Activated B cell treated with CpG ODN at 0.5 μM for 24 hours (primary cell): ENCODE measurements at regions not wholly inside any gene's neighbourhood (a gene's known extent, or its start where the extent isn't known, plus 50 kb on each side); places are given as distances from the start of the nearest gene placed in this dataset.

Experiments
- ATAC-seq: fragments of 200-7000 bp; cut with Tn5 transposase; one replicate; pipeline ENCODE4 v1.10.0; 2021; ENCODE audit warnings: low read depth, mild to moderate bottlenecking, moderate library complexity
- CTCF ChIA-PET: fragments of 350-600 bp; sonication (Branson Sonifier 250); formaldehyde crosslinking; loops from one replicate; lab custom pipeline; 2021; ENCODE audit warnings: antibody characterized with exemption; lab: Charles Lee
- POLR2A ChIA-PET: fragments of 350-600 bp; sonication (Branson Sonifier 250); formaldehyde crosslinking; loops from one replicate; lab custom pipeline; 2021; ENCODE audit warnings: antibody characterized with exemption; lab: Charles Lee
- DNase-seq: peaks from one replicate; pipeline ENCODE4 v3.0.0; 2022
- H3K27ac Mint-ChIP-seq: one replicate; pipeline ENCODE4 v1.8.0; 2020; ENCODE audit warnings: mixed read lengths
- H3K27me3 Mint-ChIP-seq: one replicate; pipeline ENCODE4 v1.8.0; 2021; ENCODE audit warnings: mixed read lengths
- H3K36me3 Mint-ChIP-seq: one replicate; pipeline ENCODE4 v1.8.0; 2021; ENCODE audit warnings: low read depth, mixed read lengths
- H3K4me1 Mint-ChIP-seq: one replicate; pipeline ENCODE4 v1.8.0; 2021; ENCODE audit warnings: mixed read lengths
- H3K4me3 Mint-ChIP-seq: one replicate; pipeline ENCODE4 v1.8.0; 2020; ENCODE audit warnings: mild to moderate bottlenecking, mixed read lengths
- H3K9me3 Mint-ChIP-seq: one replicate; pipeline ENCODE4 v1.8.0; 2020; ENCODE audit warnings: mixed read lengths
- intact Hi-C: fragments of 100-400 bp; cut with micrococcal nuclease; formaldehyde crosslinking; loops from one replicate; pipeline ENCODE4 v1.15.1; 2024
- TF ChIP-seq, protein P1 (sequence below): fragments of 200-600 bp; IDR thresholded peaks from one replicate; pipeline ENCODE4 v1.8.0; 2022; ENCODE audit warnings: antibody characterized with exemption, mild to moderate bottlenecking

DNA sequence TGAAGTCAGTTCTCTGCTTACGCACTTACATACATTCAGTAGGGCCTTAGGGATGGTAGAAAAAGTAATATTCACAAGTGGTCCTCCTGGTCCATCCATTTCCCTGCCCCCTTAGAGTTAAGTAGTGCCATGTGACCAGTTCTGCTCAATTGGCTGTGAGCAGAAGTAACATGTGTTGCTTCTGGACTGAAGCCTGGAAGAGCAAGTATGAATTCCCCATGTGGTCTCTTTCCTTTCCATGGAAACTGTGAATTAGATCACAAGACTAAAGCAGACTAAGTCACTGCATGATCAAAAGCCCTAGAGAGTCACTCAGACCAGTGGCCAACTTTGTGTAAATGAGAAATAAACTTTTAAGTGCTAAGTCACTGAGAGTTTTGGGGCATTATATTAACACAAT is 341.7 kb upstream of the CADM1 start:
- no peaks in the 10 kb centered on the region for H3K36me3 Mint-ChIP-seq
- ChIA-PET POLR2A (no interaction called here), CTCF (no interaction called here)
- H3K4me1 Mint-ChIP-seq = no peaks in the 10 kb centered on the region
- no peak overlapping the region for H3K27ac Mint-ChIP-seq
- H3K27me3 Mint-ChIP-seq = no peaks in the 10 kb centered on the region
- intact Hi-C loops = no loop called here
- H3K9me3 Mint-ChIP-seq = peaks cover 3% of the 10 kb centered on the region
- DNase-seq (no peak), ATAC-seq (no peak)
- TF ChIP-seq, protein P1, sequence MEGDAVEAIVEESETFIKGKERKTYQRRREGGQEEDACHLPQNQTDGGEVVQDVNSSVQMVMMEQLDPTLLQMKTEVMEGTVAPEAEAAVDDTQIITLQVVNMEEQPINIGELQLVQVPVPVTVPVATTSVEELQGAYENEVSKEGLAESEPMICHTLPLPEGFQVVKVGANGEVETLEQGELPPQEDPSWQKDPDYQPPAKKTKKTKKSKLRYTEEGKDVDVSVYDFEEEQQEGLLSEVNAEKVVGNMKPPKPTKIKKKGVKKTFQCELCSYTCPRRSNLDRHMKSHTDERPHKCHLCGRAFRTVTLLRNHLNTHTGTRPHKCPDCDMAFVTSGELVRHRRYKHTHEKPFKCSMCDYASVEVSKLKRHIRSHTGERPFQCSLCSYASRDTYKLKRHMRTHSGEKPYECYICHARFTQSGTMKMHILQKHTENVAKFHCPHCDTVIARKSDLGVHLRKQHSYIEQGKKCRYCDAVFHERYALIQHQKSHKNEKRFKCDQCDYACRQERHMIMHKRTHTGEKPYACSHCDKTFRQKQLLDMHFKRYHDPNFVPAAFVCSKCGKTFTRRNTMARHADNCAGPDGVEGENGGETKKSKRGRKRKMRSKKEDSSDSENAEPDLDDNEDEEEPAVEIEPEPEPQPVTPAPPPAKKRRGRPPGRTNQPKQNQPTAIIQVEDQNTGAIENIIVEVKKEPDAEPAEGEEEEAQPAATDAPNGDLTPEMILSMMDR = no peak
- H3K4me3 Mint-ChIP-seq = no peak overlapping the region

DNA sequence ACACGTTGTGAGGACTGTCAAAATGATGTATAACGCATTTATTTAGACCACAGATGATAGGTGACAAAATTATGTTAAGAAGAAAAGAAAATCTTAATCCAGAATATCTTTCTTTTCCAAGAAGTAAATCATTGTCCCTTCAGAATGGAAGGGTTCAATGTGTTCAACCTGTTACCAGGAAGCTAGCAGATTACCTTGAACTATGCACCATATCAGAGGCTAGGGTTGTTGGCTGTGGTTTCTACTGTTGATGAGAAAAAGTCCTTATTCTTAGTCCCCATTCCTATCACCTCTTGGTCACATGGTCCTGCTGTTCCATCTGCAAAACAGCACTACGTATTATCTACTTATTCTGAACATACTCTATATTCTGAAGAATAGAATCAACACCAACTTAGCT is 339.5 kb upstream of the CADM1 start:
- no peak for ATAC-seq
- intact Hi-C loops = no loop called here
- POLR2A ChIA-PET = no interaction called here

DNA sequence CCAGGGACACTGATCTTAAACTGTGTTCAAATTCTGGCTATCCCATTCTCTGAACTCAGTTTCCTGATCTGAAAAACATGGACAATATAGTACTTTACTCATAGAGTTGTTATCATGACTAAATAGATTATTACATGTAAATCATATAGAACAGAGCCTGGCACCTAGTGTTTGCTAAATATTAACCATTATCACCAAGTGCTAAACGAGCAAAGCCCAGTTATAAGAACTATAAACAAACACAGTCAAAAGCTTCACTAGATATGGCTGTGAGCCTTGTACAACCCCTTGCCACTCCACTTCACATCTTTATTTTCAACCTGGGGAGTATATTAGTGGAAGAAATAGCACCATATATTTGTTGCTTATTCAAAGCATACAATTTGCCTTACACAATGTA is 338.9 kb upstream of the CADM1 start:
- H3K36me3 Mint-ChIP-seq = no peaks in the 10 kb centered on the region
- ChIA-PET POLR2A (no interaction called here), CTCF (no interaction called here)
- no peak for ATAC-seq
- H3K9me3 Mint-ChIP-seq = no peaks in the 10 kb centered on the region
- no peaks in the 10 kb centered on the region for H3K4me1 Mint-ChIP-seq
- no peak overlapping the region for H3K4me3 Mint-ChIP-seq
- no peaks in the 10 kb centered on the region for H3K27me3 Mint-ChIP-seq
- TF ChIP-seq, protein P1 = no peak
- DNase-seq = no peak
- H3K27ac Mint-ChIP-seq = no peak overlapping the region
- intact Hi-C loops = no loop called here

More for the DNA sequence above, 339.5 kb upstream of the CADM1 start:
- no peak for DNase-seq
- no peaks in the 10 kb centered on the region for H3K36me3 Mint-ChIP-seq
- no peaks in the 10 kb centered on the region for H3K9me3 Mint-ChIP-seq
- no peaks in the 10 kb centered on the region for H3K4me1 Mint-ChIP-seq
- H3K27ac Mint-ChIP-seq = no peak overlapping the region
- no peaks in the 10 kb centered on the region for H3K27me3 Mint-ChIP-seq
- H3K4me3 Mint-ChIP-seq = no peak overlapping the region
- TF ChIP-seq, protein P1 = no peak
- CTCF ChIA-PET = no interaction called here

DNA sequence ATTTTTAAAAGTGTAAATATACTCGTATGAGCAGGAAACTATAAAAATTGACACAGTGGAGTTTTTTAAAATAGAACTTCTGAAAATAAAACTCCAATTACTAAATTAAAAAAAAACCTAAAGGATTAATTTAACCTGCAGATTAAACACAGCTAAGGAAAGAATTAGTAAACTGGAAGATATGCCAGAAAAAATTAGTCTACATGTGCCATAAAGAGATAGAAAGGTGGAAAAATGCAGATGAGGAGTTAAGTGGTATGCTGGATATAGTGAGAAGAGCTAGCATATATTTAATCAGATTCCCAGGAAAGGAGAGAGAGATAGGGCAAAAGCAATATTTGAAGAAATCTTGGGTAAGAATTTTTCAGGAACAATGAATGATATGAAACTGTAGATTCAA is 315.8 kb upstream of the CADM1 start:
- TF ChIP-seq, protein P1 = no peak
- ChIA-PET CTCF (no interaction called here), POLR2A (no interaction called here)
- Mint-ChIP-seq H3K27ac (no peak overlapping the region), H3K27me3 (no peaks in the 10 kb centered on the region), H3K4me1 (no peaks in the 10 kb centered on the region), H3K36me3 (no peaks in the 10 kb centered on the region), H3K4me3 (no peak overlapping the region), H3K9me3 (peaks cover 13% of the 10 kb centered on the region)
- ATAC-seq (no peak), DNase-seq (no peak)
- intact Hi-C loops = no loop called here

DNA sequence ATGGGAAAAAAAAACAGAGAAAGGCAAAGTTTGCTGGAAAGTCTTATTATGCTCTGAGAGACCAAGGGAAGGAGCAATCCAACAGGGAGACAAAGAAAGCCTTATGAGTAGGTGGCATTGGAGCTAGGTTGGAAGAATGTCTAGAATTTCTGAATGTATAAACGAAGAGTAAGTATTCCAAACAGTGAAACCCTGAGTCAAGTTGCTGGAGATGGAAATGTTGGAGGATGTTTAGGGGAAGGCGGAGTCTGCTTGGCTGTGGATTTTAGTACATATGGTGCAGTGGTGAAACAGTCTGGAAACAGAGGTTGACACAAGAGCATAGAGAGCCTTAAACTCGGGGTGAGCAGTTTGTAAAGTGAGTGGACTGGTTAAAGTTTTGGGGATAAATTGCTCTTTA is 314.8 kb upstream of the CADM1 start:
- TF ChIP-seq, protein P1 = no peak
- Mint-ChIP-seq H3K4me1 (no peaks in the 10 kb centered on the region), H3K4me3 (no peak overlapping the region), H3K9me3 (peaks cover 13% of the 10 kb centered on the region), H3K27ac (no peak overlapping the region), H3K36me3 (no peaks in the 10 kb centered on the region), H3K27me3 (no peaks in the 10 kb centered on the region)
- CTCF ChIA-PET = no interaction called here
- no peak for ATAC-seq
- no peak for DNase-seq
- POLR2A ChIA-PET = no interaction called here
- intact Hi-C loops = no loop called here
